ENCODE measurements at regions not wholly inside any gene's neighbourhood (a gene's known extent, or its start where the extent isn't known, plus 50 kb on each side); places are given as distances from the start of the nearest gene placed in this dataset.

GRCh38 chr19:28482221-28482620 lies 730.7 kb downstream of the UQCRFS1 start:
- DNase-seq (ENCODE audit: low read depth), result no peak
- no peak overlapping the region for H3K4me3 ChIP-seq (ENCODE audit: control insufficient read depth, low read depth, low read length)
- no peak for TF ChIP-seq CTCF (IDR thresholded peaks at IDR 0.05; ENCODE audit: control insufficient read depth, insufficient read depth, low read depth, low read length, missing control alignments)

GRCh38 chr19:28481674-28482073 lies 731.3 kb downstream of the UQCRFS1 start:
- H3K4me3 ChIP-seq (ENCODE audit: control insufficient read depth, low read depth, low read length), result no peak overlapping the region
- no peak for DNase-seq (ENCODE audit: low read depth)
- TF ChIP-seq CTCF (IDR thresholded peaks at IDR 0.05; ENCODE audit: control insufficient read depth, insufficient read depth, low read depth, low read length, missing control alignments), result no peak

GRCh38 chr19:28475525-28475924 lies 737.4 kb downstream of the UQCRFS1 start:
- DNase-seq (ENCODE audit: low read depth), result no peak
- no peak for TF ChIP-seq CTCF (IDR thresholded peaks at IDR 0.05; ENCODE audit: control insufficient read depth, insufficient read depth, low read depth, low read length, missing control alignments)
- H3K4me3 ChIP-seq (ENCODE audit: control insufficient read depth, low read depth, low read length), result no peak overlapping the region

- H3K4me3 ChIP-seq (ENCODE audit: control insufficient read depth, low read depth, low read length), result no peak overlapping the region
- no peak for TF ChIP-seq CTCF (IDR thresholded peaks at IDR 0.05; ENCODE audit: control insufficient read depth, insufficient read depth, low read depth, low read length, missing control alignments)
- DNase-seq (ENCODE audit: low read depth), result no peak
These were observed 740.1 kb downstream of the UQCRFS1 start for GRCh38 chr19:28472843-28473242.

- no peak for TF ChIP-seq CTCF (IDR thresholded peaks at IDR 0.05; ENCODE audit: control insufficient read depth, insufficient read depth, low read depth, low read length, missing control alignments)
- DNase-seq (ENCODE audit: low read depth), result peak; percentile 17
These were observed 741.0 kb downstream of the UQCRFS1 start for GRCh38 chr19:28471731-28472510.

GRCh38 chr19:28469544-28469943 lies 743.4 kb downstream of the UQCRFS1 start:
- H3K4me3 ChIP-seq (ENCODE audit: control insufficient read depth, low read depth, low read length), result no peak overlapping the region
- TF ChIP-seq CTCF (IDR thresholded peaks at IDR 0.05; ENCODE audit: control insufficient read depth, insufficient read depth, low read depth, low read length, missing control alignments), result no peak
- DNase-seq (ENCODE audit: low read depth), result no peak

More at GRCh38 chr19:28471731-28472510, 741.0 kb downstream of the UQCRFS1 start:
- no peak overlapping the region for H3K4me3 ChIP-seq (ENCODE audit: control insufficient read depth, low read depth, low read length)
